ENCODE measurements at regions not wholly inside any gene's neighbourhood (a gene's known extent, or its start where the extent isn't known, plus 50 kb on each side); places are given as distances from the start of the nearest gene placed in this dataset.

DNA sequence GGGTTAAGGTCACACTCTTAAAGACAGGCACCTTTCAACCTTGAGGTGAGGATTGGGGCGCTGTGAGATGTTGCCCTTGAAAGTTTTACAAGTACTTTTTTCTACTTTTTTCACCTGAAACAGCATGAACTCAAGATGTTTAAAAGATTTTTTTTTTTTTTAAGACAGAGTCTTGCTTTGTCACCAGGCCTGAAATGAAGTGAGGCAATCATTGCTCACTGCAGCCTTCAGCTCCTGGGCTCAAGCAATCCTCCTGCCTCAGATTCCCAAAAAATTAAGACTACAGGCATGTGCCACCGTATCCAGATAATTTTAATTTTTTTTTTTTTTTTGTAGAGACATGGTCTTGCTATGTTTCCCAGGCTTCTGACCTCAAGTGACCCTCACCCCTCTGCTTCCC is 243.9 kb downstream of the DIO2 start:
- peaks cover 32% of the 10 kb centered on the region for H3K9me3 Mint-ChIP-seq
- H3K27ac Mint-ChIP-seq, result no peak overlapping the region
- no peaks in the 10 kb centered on the region for H3K36me3 Mint-ChIP-seq (ENCODE audit: low read depth)
- intact Hi-C loops (cut with micrococcal nuclease), result no loop called here
- H3K27me3 Mint-ChIP-seq, result no peaks in the 10 kb centered on the region
- H3K4me1 Mint-ChIP-seq (ENCODE audit: low read depth), result no peaks in the 10 kb centered on the region
- no peak overlapping the region for H3K4me3 Mint-ChIP-seq

DNA sequence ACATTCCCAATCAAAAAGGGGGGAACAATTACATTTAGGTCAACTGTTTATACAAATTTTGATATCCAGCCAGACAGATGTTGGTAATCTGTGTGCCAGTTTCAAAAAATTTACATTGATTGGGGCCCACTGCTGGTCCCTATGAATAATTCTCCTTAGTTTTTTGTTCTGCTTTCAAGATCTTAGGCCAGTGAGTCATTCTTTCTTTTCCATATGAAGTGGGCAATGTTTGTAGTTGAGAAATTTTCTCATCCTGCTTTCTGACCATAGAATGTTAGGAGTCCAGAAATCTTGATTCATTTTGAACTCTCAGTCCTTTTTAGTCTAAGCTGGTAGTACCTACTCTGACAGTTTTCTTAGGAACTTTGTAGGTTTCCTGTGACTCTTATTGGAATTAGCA is 244.3 kb downstream of the DIO2 start:
- no peak overlapping the region for H3K27ac Mint-ChIP-seq
- H3K9me3 Mint-ChIP-seq, result peaks cover 32% of the 10 kb centered on the region
- H3K4me3 Mint-ChIP-seq, result no peak overlapping the region
- no peaks in the 10 kb centered on the region for H3K4me1 Mint-ChIP-seq (ENCODE audit: low read depth)
- intact Hi-C loops (cut with micrococcal nuclease), result no loop called here
- no peaks in the 10 kb centered on the region for H3K27me3 Mint-ChIP-seq
- H3K36me3 Mint-ChIP-seq (ENCODE audit: low read depth), result no peaks in the 10 kb centered on the region

DNA sequence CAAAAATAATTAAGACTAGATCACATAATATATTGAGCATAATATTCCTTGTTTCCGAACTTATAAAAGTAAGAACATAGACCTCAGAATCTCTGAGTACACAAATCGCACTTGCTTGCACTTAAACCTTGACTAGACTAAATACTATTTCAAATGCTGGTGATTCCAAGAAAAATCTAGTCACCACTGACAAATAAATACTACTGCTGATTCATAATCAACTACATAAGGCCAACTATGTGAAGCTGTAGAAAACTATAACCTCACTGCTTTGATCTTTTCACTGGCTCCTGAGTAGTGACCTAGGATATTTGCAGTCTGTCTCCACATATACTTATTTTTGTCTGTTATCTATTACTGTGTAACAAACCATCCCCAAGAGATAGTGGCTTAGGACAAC is 245.4 kb downstream of the DIO2 start:
- H3K4me1 Mint-ChIP-seq (ENCODE audit: low read depth), result no peaks in the 10 kb centered on the region

DNA sequence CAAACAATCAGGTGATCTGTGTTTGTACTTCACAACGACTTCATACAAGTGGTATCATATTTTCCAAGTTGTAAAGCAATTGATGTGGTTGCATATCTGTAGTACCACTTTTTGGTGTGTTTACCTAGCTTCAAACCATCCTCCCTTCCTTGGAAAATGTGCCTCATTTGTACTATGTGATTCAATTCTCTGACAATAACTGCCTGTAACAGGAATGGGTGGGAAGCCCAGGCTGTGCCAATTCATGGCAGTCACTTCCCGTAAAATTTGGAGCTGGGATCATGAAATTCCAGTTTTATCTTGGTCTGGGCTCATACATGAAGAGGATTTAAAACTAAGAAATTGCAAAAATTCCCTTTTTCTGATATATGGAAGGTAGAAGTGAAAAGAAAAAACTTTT is 250.1 kb downstream of the DIO2 start:
- no peak overlapping the region for H3K27ac Mint-ChIP-seq
- no peak overlapping the region for H3K4me3 Mint-ChIP-seq
- no peaks in the 10 kb centered on the region for H3K4me1 Mint-ChIP-seq (ENCODE audit: low read depth)
- H3K27me3 Mint-ChIP-seq, result no peaks in the 10 kb centered on the region
- intact Hi-C loops (cut with micrococcal nuclease), result no loop called here
- H3K36me3 Mint-ChIP-seq (ENCODE audit: low read depth), result no peaks in the 10 kb centered on the region
- H3K9me3 Mint-ChIP-seq, result peaks cover 54% of the 10 kb centered on the region

More for the DNA sequence above, 245.4 kb downstream of the DIO2 start:
- Mint-ChIP-seq H3K27ac (no peak overlapping the region), H3K4me3 (no peak overlapping the region), H3K9me3 (peaks cover 32% of the 10 kb centered on the region), H3K27me3 (no peaks in the 10 kb centered on the region), H3K36me3 (ENCODE audit: low read depth) (no peaks in the 10 kb centered on the region)
- intact Hi-C loops (cut with micrococcal nuclease), result no loop called here

DNA sequence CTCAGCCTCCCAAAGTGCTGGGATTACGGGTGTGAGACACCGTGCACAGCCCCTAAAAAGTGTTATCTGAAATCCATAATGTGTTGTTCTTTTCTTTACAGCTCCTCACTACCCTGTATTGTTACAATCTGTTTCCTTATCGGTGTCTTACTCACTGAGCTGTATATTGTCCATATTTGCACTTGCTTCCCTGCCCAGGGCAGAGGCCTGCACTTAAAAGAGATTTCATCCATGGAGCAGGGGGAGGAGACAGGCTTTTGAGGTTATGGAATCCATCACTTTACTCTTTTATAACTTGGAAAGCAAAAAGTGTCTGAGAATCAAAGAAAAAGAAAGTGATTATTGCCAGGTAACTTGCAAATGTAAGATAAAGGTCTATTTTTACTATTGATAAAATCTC is 251.0 kb downstream of the DIO2 start:
- intact Hi-C loops (cut with micrococcal nuclease), result no loop called here
- no peaks in the 10 kb centered on the region for H3K36me3 Mint-ChIP-seq (ENCODE audit: low read depth)
- no peaks in the 10 kb centered on the region for H3K27me3 Mint-ChIP-seq
- no peak overlapping the region for H3K27ac Mint-ChIP-seq
- H3K4me3 Mint-ChIP-seq, result no peak overlapping the region
- H3K4me1 Mint-ChIP-seq (ENCODE audit: low read depth), result no peaks in the 10 kb centered on the region
- peaks cover 59% of the 10 kb centered on the region for H3K9me3 Mint-ChIP-seq

DNA sequence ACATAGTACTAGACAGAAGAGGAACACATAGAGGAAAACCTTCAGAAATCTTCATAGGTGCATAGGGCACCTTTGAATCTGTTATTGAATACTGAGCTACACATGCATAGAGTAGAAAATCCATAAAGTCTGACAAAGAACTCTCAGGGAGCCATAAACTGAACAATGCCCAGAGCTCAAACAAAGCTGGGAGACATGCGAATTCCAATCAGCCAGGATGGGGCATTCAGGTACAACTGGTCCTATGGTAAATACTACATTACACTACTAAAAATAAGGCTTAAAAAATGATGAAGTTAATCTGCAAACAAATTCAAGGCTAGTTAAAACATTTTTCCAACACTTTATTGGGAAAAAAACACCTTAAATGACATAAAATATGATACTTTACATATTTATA is 259.7 kb downstream of the DIO2 start:
- Mint-ChIP-seq H3K9me3 (peaks cover 52% of the 10 kb centered on the region), H3K4me3 (no peak overlapping the region), H3K36me3 (ENCODE audit: low read depth) (no peaks in the 10 kb centered on the region), H3K4me1 (ENCODE audit: low read depth) (no peaks in the 10 kb centered on the region), H3K27ac (no peak overlapping the region), H3K27me3 (no peaks in the 10 kb centered on the region)
- intact Hi-C loops (cut with micrococcal nuclease), result no loop called here

DNA sequence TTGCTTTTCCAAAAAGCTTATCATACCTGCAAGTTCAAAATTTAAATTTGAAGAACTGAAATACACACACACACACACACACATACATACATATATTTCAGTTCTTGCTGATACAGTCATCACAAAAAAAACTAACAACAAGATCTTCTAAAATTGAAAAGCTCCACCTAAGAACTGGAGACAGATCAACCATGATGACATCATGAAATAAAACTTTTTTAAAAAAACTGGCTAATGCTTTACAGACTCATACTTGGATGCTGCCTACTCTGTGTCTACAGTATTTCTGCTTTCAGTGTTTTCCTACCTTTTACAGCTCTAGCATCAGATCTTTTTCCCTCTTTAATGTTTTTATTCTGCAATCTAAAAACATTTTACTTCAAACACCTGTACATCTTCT is 261.4 kb downstream of the DIO2 start:
- no peak overlapping the region for H3K27ac Mint-ChIP-seq
- H3K4me1 Mint-ChIP-seq (ENCODE audit: low read depth), result no peaks in the 10 kb centered on the region
- intact Hi-C loops (cut with micrococcal nuclease), result no loop called here
- no peaks in the 10 kb centered on the region for H3K27me3 Mint-ChIP-seq
- no peak overlapping the region for H3K4me3 Mint-ChIP-seq
- peaks cover 35% of the 10 kb centered on the region for H3K9me3 Mint-ChIP-seq
- no peaks in the 10 kb centered on the region for H3K36me3 Mint-ChIP-seq (ENCODE audit: low read depth)

DNA sequence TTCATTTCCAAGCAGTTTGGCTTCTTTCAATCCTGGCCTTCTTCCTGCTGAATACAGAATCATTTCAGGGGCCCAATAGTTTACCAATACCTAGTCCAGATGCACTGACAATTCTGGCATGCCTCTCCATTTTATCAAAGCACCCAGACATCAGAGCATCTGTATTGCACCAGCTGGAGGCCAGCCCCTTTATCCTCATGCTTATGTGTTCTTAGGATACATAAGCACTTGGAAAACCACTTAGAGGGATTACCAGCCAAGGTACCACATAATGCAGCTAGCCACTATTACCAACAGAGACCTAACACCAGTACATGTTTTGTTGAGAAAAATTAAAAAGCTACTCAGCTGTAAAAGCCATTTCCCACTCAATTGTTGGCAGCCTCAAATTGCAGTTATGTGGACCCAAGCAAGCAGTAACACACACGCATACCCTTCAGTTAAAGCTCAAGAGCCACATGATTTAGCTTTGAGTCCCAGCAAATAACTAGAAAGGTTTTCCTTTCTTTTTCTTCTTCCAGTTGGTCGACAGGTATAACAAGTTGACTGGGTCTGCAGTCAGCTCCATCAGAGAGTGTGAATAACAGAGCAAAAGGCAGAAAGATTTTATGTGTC is 263.8 kb downstream of the DIO2 start:
- no peaks in the 10 kb centered on the region for H3K4me1 Mint-ChIP-seq (ENCODE audit: low read depth)
- intact Hi-C loops (cut with micrococcal nuclease), result no loop called here
- no peak overlapping the region for H3K4me3 Mint-ChIP-seq
- no peaks in the 10 kb centered on the region for H3K36me3 Mint-ChIP-seq (ENCODE audit: low read depth)
- H3K9me3 Mint-ChIP-seq, result peaks cover 36% of the 10 kb centered on the region
- no peaks in the 10 kb centered on the region for H3K27me3 Mint-ChIP-seq
- H3K27ac Mint-ChIP-seq, result no peak overlapping the region

DNA sequence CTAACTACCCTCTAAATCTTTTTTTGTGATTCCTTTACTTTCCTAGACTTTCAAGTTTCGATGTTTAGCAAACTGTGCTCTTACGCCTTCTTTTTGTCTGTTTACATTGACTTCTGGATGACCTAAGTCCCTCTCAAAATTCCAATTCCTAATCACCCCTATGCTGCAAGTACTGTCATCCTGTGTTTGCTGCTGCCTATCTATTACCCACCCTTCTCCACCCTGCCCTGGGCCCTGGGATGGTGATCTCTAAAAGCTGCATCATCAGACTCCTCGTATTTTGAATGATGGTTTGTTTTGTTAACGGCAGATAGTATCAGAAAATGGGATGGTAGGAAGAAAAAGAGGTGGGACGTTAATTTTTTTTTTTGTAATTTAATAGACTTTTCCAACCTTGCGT is 272.1 kb downstream of the DIO2 start:
- Mint-ChIP-seq H3K4me3 (no peak overlapping the region), H3K9me3 (peaks cover 19% of the 10 kb centered on the region), H3K27ac (no peak overlapping the region), H3K4me1 (ENCODE audit: low read depth) (no peaks in the 10 kb centered on the region), H3K27me3 (no peaks in the 10 kb centered on the region), H3K36me3 (ENCODE audit: low read depth) (no peaks in the 10 kb centered on the region)
- intact Hi-C loops (cut with micrococcal nuclease), result no loop called here

DNA sequence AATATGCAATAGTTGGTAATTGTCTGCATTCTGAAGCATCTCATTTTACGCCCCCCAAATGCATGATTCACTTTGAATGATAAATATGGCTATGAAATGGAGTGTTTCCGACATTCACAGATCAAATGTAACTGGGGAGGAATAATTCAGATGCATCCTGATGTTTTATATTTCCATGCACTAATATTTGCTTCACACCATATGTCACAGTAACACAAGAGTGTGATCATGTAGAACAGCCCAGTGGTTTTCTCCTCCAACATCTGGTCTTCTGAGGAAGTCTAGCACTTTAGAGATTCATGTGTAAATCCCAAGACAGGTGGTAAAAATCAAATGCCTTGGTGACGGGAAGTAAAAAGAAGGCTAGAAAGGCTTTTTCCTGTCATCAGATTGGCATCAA is 273.1 kb downstream of the DIO2 start:
- Mint-ChIP-seq H3K4me3 (no peak overlapping the region), H3K9me3 (peaks cover 10% of the 10 kb centered on the region), H3K27ac (no peak overlapping the region), H3K36me3 (ENCODE audit: low read depth) (no peaks in the 10 kb centered on the region), H3K27me3 (no peaks in the 10 kb centered on the region), H3K4me1 (ENCODE audit: low read depth) (no peaks in the 10 kb centered on the region)
- intact Hi-C loops (cut with micrococcal nuclease), result no loop called here

DNA sequence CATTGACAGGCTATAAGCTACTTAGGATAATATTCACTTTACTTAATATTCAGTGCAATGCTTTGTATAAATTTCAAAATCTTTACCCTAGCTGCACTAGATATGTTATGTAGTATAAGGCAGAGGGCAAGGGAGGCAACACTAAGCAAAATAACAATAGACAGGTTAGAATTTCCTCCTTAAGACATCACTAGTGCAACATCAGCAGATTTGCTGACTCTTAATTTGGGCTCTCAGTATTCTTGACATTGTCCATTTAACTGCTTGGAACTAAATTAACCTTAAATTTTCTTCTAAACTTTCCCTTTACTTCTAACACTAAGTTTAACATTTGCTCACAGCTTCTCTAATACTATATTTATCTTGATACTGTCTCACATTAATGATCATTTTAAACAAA is 273.9 kb downstream of the DIO2 start:
- no peaks in the 10 kb centered on the region for H3K4me1 Mint-ChIP-seq (ENCODE audit: low read depth)
- H3K9me3 Mint-ChIP-seq, result peaks cover 9% of the 10 kb centered on the region
- no peaks in the 10 kb centered on the region for H3K27me3 Mint-ChIP-seq
- intact Hi-C loops (cut with micrococcal nuclease), result no loop called here
- no peak overlapping the region for H3K27ac Mint-ChIP-seq
- no peaks in the 10 kb centered on the region for H3K36me3 Mint-ChIP-seq (ENCODE audit: low read depth)
- no peak overlapping the region for H3K4me3 Mint-ChIP-seq

DNA sequence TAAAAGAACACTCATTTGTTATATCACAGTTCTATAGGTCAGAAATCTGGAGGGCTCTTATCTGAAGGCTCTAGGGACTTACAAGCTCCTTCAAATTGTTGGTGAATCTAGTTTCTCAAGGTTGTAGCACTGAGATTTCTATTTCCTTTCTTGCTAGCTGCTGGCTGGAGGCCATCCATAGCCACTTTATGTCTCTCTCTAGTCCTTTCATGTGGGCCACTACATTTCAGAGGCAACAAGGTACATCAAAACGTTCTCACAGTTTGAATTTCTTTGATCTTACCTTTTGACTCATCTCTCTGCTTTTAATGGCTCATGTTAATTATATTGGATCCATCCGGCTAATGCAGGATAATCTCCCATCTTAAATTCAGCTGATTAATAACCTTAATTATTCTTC is 286.8 kb downstream of the DIO2 start:
- H3K27me3 Mint-ChIP-seq, result no peaks in the 10 kb centered on the region
- H3K4me3 Mint-ChIP-seq, result no peak overlapping the region
- H3K36me3 Mint-ChIP-seq (ENCODE audit: low read depth), result no peaks in the 10 kb centered on the region
- intact Hi-C loops (cut with micrococcal nuclease), result no loop called here
- peaks cover 64% of the 10 kb centered on the region for H3K9me3 Mint-ChIP-seq
- no peak overlapping the region for H3K27ac Mint-ChIP-seq
- no peaks in the 10 kb centered on the region for H3K4me1 Mint-ChIP-seq (ENCODE audit: low read depth)

DNA sequence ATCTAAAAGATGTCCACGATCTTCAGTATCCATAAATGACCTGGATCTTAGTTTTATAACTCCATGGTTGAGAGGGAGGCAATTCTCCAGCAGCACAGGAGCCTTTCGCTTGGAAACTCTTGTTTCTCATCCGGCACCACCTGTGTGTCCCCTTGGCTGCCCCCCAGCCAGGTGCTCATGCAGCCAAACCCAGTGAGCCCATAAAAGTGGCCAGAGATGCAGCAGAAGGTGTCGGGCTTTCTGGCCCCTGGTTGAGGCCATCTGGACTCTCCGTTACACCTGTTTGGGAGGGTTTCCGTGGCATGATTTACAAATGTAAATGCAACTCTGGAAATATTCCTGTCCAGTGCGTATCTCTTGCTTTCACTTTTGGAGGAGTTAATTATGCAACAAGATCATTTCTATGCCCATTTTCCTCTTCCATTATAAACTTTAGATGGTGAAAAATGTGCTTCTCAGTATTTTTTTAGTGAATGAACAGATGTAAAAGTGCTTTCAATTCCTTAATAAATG is 291.1 kb downstream of the DIO2 start:
- Mint-ChIP-seq H3K27me3 (no peaks in the 10 kb centered on the region), H3K4me3 (no peak overlapping the region), H3K9me3 (peaks cover 40% of the 10 kb centered on the region), H3K36me3 (ENCODE audit: low read depth) (no peaks in the 10 kb centered on the region), H3K4me1 (ENCODE audit: low read depth) (no peaks in the 10 kb centered on the region), H3K27ac (no peak overlapping the region)
- intact Hi-C loops (cut with micrococcal nuclease), result no loop called here
